H1 (cell line): ENCODE measurements at regions not wholly inside any gene's neighbourhood (a gene's known extent, or its start where the extent isn't known, plus 50 kb on each side); places are given as distances from the start of the nearest gene placed in this dataset.
"Not testable (repeated sequence)": the region's sequence is repeated elsewhere in the genome, so short reads cannot be mapped to it uniquely, and the experiment has no call there.

Source experiments
- CTCF ChIA-PET: fragments of 300-600 bp; sonication (Branson Sonifier 250); formaldehyde crosslinking; loops from one replicate; lab custom pipeline; 2021; ENCODE audit not compliant: partially characterized antibody; lab: Charles Lee
- POLR2A ChIA-PET: fragments of 300-600 bp; sonication (Branson Sonifier 250); formaldehyde crosslinking; loops from one replicate; lab custom pipeline; 2021; ENCODE audit warnings: inconsistent platforms; ENCODE audit not compliant: partially characterized antibody; lab: Charles Lee
- DNase-seq, 2 experiments: peaks; one replicate each; pipeline versions ENCODE4 v3.0.0 to v3.0.0-alpha.2; 2010 to 2022; ENCODE audit warnings: low spot score in 2 of 2, low read depth in 1 of 2, mixed read lengths in 1 of 2
- FAIRE-seq: peaks from 2 replicates; lab custom pipeline; 2011; peaks lifted over from hg19 to GRCh38; lab: Jason Lieb, UNC
- H2AFZ ChIP-seq: 2 replicates; pipeline ENCODE4 v1.8.1; 2012; ENCODE audit warnings: low read length, inconsistent platforms
- H2AK5ac ChIP-seq: 2 replicates; pipeline ENCODE4 v1.6.1; 2013; ENCODE audit warnings: low read depth, low read length
- H2BK120ac ChIP-seq: replicated peaks from 2 replicates; pipeline ENCODE3; 2013; ENCODE audit warnings: low read depth, low read length, inconsistent platforms
- H2BK12ac ChIP-seq: 2 replicates; pipeline ENCODE4 v1.6.1; 2013; ENCODE audit warnings: low read depth, low read length
- H2BK15ac ChIP-seq: 2 replicates; pipeline ENCODE4 v1.6.1; 2013; ENCODE audit warnings: low read length
- H2BK20ac ChIP-seq: 2 replicates; pipeline ENCODE4 v1.6.1; 2013; ENCODE audit warnings: low read length
- H2BK5ac ChIP-seq: 2 replicates; pipeline ENCODE4 v1.6.1; 2013; ENCODE audit warnings: low read depth, low read length
- H3K14ac ChIP-seq: 2 replicates; pipeline ENCODE4 v1.6.1; 2013; ENCODE audit warnings: inconsistent platforms; ENCODE audit not compliant: insufficient read length
- H3K18ac ChIP-seq: 2 replicates; pipeline ENCODE4 v1.6.1; 2013; ENCODE audit warnings: low read length; ENCODE audit errors: extremely low read depth
- H3K23ac ChIP-seq: 2 replicates; pipeline ENCODE4 v1.6.1; 2013; ENCODE audit warnings: inconsistent platforms; ENCODE audit not compliant: insufficient read length
- H3K23me2 ChIP-seq: 2 replicates; pipeline ENCODE4 v1.6.1; 2013; ENCODE audit warnings: low read depth, low read length
- H3K27ac ChIP-seq: 2 replicates; pipeline ENCODE4 v1.6.1; 2011; ENCODE audit warnings: low read depth, low read length, inconsistent platforms
- H3K27me3 ChIP-seq, 4 experiments: replicated peaks in 1 of 4; 1 replicate in 1 of 4; 2 replicates in 3 of 4; pipeline versions ENCODE4 v1.6.1 to v1.8.1; 2011 to 2013; ENCODE audit warnings: low read length in 3 of 4, mild to moderate bottlenecking in 3 of 4, inconsistent platforms in 2 of 4, mixed read lengths in 2 of 4, moderate library complexity in 1 of 4; ENCODE audit not compliant: control insufficient read depth in 3 of 4, insufficient read depth in 3 of 4; ENCODE audit errors: extremely low read depth in 1 of 4
- H3K36me3 ChIP-seq, 4 experiments: 2 replicates each; pipeline versions ENCODE4 v1.6.1 to v1.8.1; 2011 to 2013; ENCODE audit warnings: mild to moderate bottlenecking in 4 of 4, low read length in 3 of 4, moderate library complexity in 2 of 4, control low read depth in 1 of 4, inconsistent platforms in 1 of 4; ENCODE audit not compliant: insufficient read depth in 4 of 4, control insufficient read depth in 2 of 4
- H3K4ac ChIP-seq: replicated peaks from 2 replicates; pipeline ENCODE3; 2013; ENCODE audit warnings: low read length, low read depth, mixed read lengths, inconsistent platforms; ENCODE audit not compliant: insufficient read length
- H3K4me1 ChIP-seq, 4 experiments: replicated peaks in 1 of 4; 1 replicate in 1 of 4; 2 replicates in 3 of 4; pipeline versions ENCODE4 v1.6.1 to v1.8.1; 2011 to 2013; ENCODE audit warnings: low read length in 3 of 4, inconsistent platforms in 2 of 4, mixed read lengths in 1 of 4; ENCODE audit not compliant: insufficient read depth in 4 of 4, control insufficient read depth in 3 of 4
- H3K4me2 ChIP-seq, 2 experiments: 2 replicates each; pipeline versions ENCODE4 v1.6.1 to v1.8.1; 2011 to 2013; ENCODE audit warnings: low read depth in 2 of 2, low read length in 2 of 2, control low read depth in 1 of 2, inconsistent platforms in 1 of 2, mild to moderate bottlenecking in 1 of 2; ENCODE audit not compliant: insufficient read depth in 1 of 2
- H3K4me3 ChIP-seq, 4 experiments: fragments of 200-600, 300-600 bp in 1 of 4; sonication (generic), shearing (Covaris generic), sonication (Bioruptor Twin) in 1 of 4; 2 replicates each; pipeline versions ENCODE4 v1.5.1 to v1.8.1; 2011 to 2016; ENCODE audit warnings: low read length in 4 of 4, low read depth in 3 of 4, control low read depth in 2 of 4, inconsistent platforms in 2 of 4, mild to moderate bottlenecking in 2 of 4, mixed read lengths in 1 of 4, moderate library complexity in 1 of 4; ENCODE audit not compliant: insufficient read depth in 2 of 4; ENCODE audit errors: extremely low read depth in 1 of 4
- H3K56ac ChIP-seq: replicated peaks from 2 replicates; pipeline ENCODE3; 2013; ENCODE audit warnings: low read depth, mild to moderate bottlenecking, mixed read lengths, low read length, inconsistent platforms; ENCODE audit not compliant: insufficient read length
- H3K79me1 ChIP-seq: 2 replicates; pipeline ENCODE4 v1.6.1; 2013; ENCODE audit warnings: low read depth, low read length, control low read depth
- H3K79me2 ChIP-seq, 2 experiments: 2 replicates each; pipeline versions ENCODE4 v1.6.1 to v1.8.1; 2012 to 2013; ENCODE audit warnings: low read length in 2 of 2, mild to moderate bottlenecking in 2 of 2, inconsistent platforms in 1 of 2; ENCODE audit not compliant: insufficient read depth in 2 of 2, control insufficient read depth in 1 of 2
- H3K9ac ChIP-seq, 4 experiments: replicated peaks in 1 of 4; 1 replicate in 1 of 4; 2 replicates in 3 of 4; pipeline versions ENCODE4 v1.6.1 to v1.8.1; 2011 to 2013; ENCODE audit warnings: low read depth in 3 of 4, low read length in 3 of 4, control low read depth in 2 of 4, mild to moderate bottlenecking in 2 of 4, moderate library complexity in 2 of 4, inconsistent platforms in 1 of 4; ENCODE audit errors: extremely low read depth in 1 of 4
- H3K9me3 ChIP-seq, 2 experiments: 2 replicates each; pipeline versions ENCODE4 v1.6.1 to v1.8.1; 2012 to 2013; ENCODE audit warnings: mild to moderate bottlenecking in 2 of 2, moderate library complexity in 2 of 2, control low read depth in 1 of 2, inconsistent platforms in 1 of 2, low read depth in 1 of 2, low read length in 1 of 2, mixed read lengths in 1 of 2; ENCODE audit not compliant: insufficient read depth in 2 of 2
- H4K20me1 ChIP-seq, 2 experiments: replicated peaks in 1 of 2; 2 replicates each; pipeline versions ENCODE3 to v1.8.1; 2011 to 2013; ENCODE audit warnings: inconsistent platforms in 2 of 2, low read length in 2 of 2, mild to moderate bottlenecking in 1 of 2; ENCODE audit not compliant: insufficient read depth in 2 of 2, control insufficient read depth in 1 of 2
- H4K5ac ChIP-seq: 2 replicates; pipeline ENCODE4 v1.6.1; 2013; ENCODE audit warnings: low read length, low read depth, mixed read lengths, inconsistent platforms; ENCODE audit not compliant: insufficient read length
- H4K8ac ChIP-seq: 2 replicates; pipeline ENCODE4 v1.8.0; 2013; ENCODE audit warnings: mild to moderate bottlenecking, moderate library complexity, low read length, inconsistent platforms; ENCODE audit not compliant: insufficient read depth; ENCODE audit errors: extremely low read depth
- H4K91ac ChIP-seq: replicated peaks from 2 replicates; pipeline ENCODE3; 2013; ENCODE audit warnings: low read length, mixed read lengths, inconsistent platforms; ENCODE audit not compliant: insufficient read length
- WGBS, 2 experiments: shearing (Covaris generic) in 1 of 2; methylation state at CpG; one replicate each; pipeline versions ENCODE4 v1.1.6 to v1.1.7; 2013 to 2015; ENCODE audit warnings: low lambda C conversion rate in 2 of 2, mixed read lengths in 2 of 2, inconsistent platforms in 1 of 2, low coverage in 1 of 2, missing lambda C conversion rate in 1 of 2; ENCODE audit not compliant: insufficient replicate concordance in 2 of 2, insufficient coverage in 1 of 2, insufficient read length in 1 of 2; ENCODE audit errors: extremely low coverage in 1 of 2, missing lambda C conversion rate in 1 of 2; 5-methylcytosine and 5-hydroxymethylcytosine counted together

DNA sequence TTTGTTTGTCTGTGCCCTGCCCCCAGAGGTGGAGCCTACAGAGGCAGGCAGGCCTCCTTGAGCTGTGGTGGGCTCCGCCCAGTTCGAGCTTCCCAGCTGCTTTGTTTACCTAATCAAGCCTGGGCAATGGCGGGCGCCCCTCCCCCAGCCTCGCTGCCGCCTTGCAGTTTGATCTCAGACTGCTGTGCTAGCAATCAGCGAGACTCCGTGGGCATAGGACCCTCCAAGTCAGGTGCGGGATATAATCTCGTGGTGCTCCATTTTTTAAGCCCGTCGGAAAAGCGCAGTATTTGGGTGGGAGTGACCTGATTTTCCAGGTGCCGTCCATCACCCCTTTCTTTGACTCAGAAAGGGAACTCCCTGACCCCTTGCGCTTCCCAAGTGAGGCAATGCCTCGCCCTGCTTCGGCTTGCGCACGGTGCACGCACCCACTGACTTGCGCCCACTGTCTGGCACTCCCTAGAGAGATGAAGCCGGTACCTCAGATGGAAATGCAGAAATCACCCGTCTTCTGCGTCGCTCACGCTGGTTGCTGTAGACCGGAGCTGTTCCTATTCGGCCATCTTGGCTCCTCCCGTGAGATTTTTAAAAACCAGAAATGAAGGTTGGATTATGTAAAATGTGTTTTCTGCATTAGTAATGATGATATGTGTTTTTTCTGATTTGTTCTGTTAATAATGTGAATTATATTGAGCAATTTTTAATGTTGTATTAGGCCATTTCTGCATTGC is 59.7 kb downstream of the CYTL1 start:
- H3K4me2 ChIP-seq, FAIRE-seq, H3K14ac ChIP-seq, H2BK5ac ChIP-seq, H3K4ac ChIP-seq, H4K91ac ChIP-seq, H3K27me3 ChIP-seq, CTCF ChIA-PET, H4K20me1 ChIP-seq, H2BK15ac ChIP-seq, H4K8ac ChIP-seq, H3K36me3 ChIP-seq, H2AK5ac ChIP-seq, H3K23ac ChIP-seq, H3K18ac ChIP-seq, H2AFZ ChIP-seq, H3K79me2 ChIP-seq, H3K4me1 ChIP-seq, H3K9ac ChIP-seq, H3K56ac ChIP-seq, H3K27ac ChIP-seq, H2BK120ac ChIP-seq, H4K5ac ChIP-seq, H3K23me2 ChIP-seq, H2BK12ac ChIP-seq, H3K79me1 ChIP-seq, H2BK20ac ChIP-seq, DNase-seq: not testable (repeated sequence)
- POLR2A ChIA-PET, result interaction anchor here (2.3 kb wide), 1 partner anchor 10 kb away, joined by 7 read pairs; no protein-coding TSS in a partner anchor
- H3K9me3 ChIP-seq, result peaks cover 14 to 31% of the 10 kb centered on the region in 2 experiments
- WGBS, 2 experiments, result 87% methylated on average over 17 of the region's 29 CpGs; no CpG with 5 or more reads in 1 of the 2 experiments
- peak overlapping the region in 2 of 4 experiments; percentile 10 to 13; a peak in 2 of 8 replicates for H3K4me3 ChIP-seq
